Kidney (tissue), 13 donors: ENCODE measurements at regions not wholly inside any gene's neighbourhood (a gene's known extent, or its start where the extent isn't known, plus 50 kb on each side); places are given as distances from the start of the nearest gene placed in this dataset.

ENCODE experiments used
- DNase-seq, 5 donors: peaks; one replicate each; pipeline ENCODE4 v3.0.0-alpha.2; 2013 to 2020
- FAIRE-seq: peaks from 2 replicates; lab custom pipeline; 2012; peaks lifted over from hg19 to GRCh38; lab: Jason Lieb, UNC
- H3K27ac ChIP-seq, 2 donors: one replicate each; pipeline ENCODE4 v1.7.0; 2013; ENCODE audit warnings: low read depth in 2 of 2, low read length in 2 of 2, inconsistent platforms in 1 of 2
- H3K27me3 ChIP-seq: one replicate; pipeline ENCODE4 v1.7.1; 2013; ENCODE audit warnings: low read length, inconsistent platforms; ENCODE audit not compliant: control insufficient read depth, insufficient read depth
- H3K36me3 ChIP-seq, 3 donors: one replicate each; pipeline versions ENCODE4 v1.7.0 to v1.7.1; 2013; ENCODE audit warnings: low read length in 3 of 3, control low read depth in 1 of 3, inconsistent platforms in 1 of 3; ENCODE audit not compliant: insufficient read depth in 3 of 3, control insufficient read depth in 2 of 3
- H3K4me1 ChIP-seq, 3 donors: one replicate each; pipeline versions ENCODE4 v1.7.0 to v1.7.1; 2013; ENCODE audit warnings: low read length in 3 of 3, inconsistent platforms in 1 of 3, low read depth in 1 of 3; ENCODE audit not compliant: control insufficient read depth in 2 of 3, insufficient read depth in 2 of 3
- H3K4me3 ChIP-seq, 3 donors: one replicate each; pipeline versions ENCODE4 v1.7.0 to v1.8.1; 2013; ENCODE audit warnings: low read length in 3 of 3, control low read depth in 1 of 3, inconsistent platforms in 1 of 3
- H3K9ac ChIP-seq, 3 donors: one replicate each; pipeline versions ENCODE4 v1.7.0 to v1.7.1; 2013; ENCODE audit warnings: low read length in 3 of 3, control low read depth in 1 of 3, inconsistent platforms in 1 of 3
- H3K9me3 ChIP-seq, 3 donors: one replicate each; pipeline versions ENCODE4 v1.7.0 to v1.7.1; 2013; ENCODE audit warnings: low read length in 3 of 3, control low read depth in 1 of 3, inconsistent platforms in 1 of 3; ENCODE audit not compliant: control insufficient read depth in 2 of 3, insufficient read depth in 1 of 3
- intact Hi-C: fragments of 100-400 bp; cut with DNase I; formaldehyde crosslinking; loops from one replicate; pipeline ENCODE4 v1.11.1; 2022
- TF ChIP-seq, protein P1 (sequence below): IDR thresholded peaks from 3 replicates; pipeline ENCODE4 v1.5.1; 2012; ENCODE audit warnings: mild to moderate bottlenecking, moderate library complexity, borderline replicate concordance; ENCODE audit not compliant: insufficient read depth; ENCODE audit errors: extremely low read depth
- donor health status: control.
- donor health status: control.
- donor health status: control.
- donor health status: control.
- donor health status: control.
- donor health status: DM: yes; HTN: yes; CAD: no.
- donor health status: Normal renal cell carcinoma (clear cell type).

GRCh38 chr3:70507486-70507885 lies 195.0 kb upstream of the MDFIC2 start:
- TF ChIP-seq, protein P1, sequence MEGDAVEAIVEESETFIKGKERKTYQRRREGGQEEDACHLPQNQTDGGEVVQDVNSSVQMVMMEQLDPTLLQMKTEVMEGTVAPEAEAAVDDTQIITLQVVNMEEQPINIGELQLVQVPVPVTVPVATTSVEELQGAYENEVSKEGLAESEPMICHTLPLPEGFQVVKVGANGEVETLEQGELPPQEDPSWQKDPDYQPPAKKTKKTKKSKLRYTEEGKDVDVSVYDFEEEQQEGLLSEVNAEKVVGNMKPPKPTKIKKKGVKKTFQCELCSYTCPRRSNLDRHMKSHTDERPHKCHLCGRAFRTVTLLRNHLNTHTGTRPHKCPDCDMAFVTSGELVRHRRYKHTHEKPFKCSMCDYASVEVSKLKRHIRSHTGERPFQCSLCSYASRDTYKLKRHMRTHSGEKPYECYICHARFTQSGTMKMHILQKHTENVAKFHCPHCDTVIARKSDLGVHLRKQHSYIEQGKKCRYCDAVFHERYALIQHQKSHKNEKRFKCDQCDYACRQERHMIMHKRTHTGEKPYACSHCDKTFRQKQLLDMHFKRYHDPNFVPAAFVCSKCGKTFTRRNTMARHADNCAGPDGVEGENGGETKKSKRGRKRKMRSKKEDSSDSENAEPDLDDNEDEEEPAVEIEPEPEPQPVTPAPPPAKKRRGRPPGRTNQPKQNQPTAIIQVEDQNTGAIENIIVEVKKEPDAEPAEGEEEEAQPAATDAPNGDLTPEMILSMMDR = no peak
- intact Hi-C loops = no loop called here
- H3K4me3 ChIP-seq = no peak overlapping the region
- FAIRE-seq = no peak
- no peaks in the 10 kb centered on the region for H3K9me3 ChIP-seq
- no peaks in the 10 kb centered on the region for H3K27me3 ChIP-seq
- H3K36me3 ChIP-seq = no peaks in the 10 kb centered on the region
- no peaks in the 10 kb centered on the region for H3K4me1 ChIP-seq
- no peak overlapping the region for H3K9ac ChIP-seq
- no peak for DNase-seq
- no peak overlapping the region for H3K27ac ChIP-seq

GRCh38 chr3:70506775-70507174 lies 194.3 kb upstream of the MDFIC2 start:
- Histone ChIP-seq H3K36me3 (no peaks in the 10 kb centered on the region), H3K4me1 (no peaks in the 10 kb centered on the region), H3K9ac (no peak overlapping the region), H3K9me3 (no peaks in the 10 kb centered on the region), H3K27me3 (no peaks in the 10 kb centered on the region), H3K4me3 (no peak overlapping the region), H3K27ac (no peak overlapping the region)
- no peak for DNase-seq
- no peak for FAIRE-seq
- TF ChIP-seq, protein P1 = no peak
- intact Hi-C loops = no loop called here

DNA sequence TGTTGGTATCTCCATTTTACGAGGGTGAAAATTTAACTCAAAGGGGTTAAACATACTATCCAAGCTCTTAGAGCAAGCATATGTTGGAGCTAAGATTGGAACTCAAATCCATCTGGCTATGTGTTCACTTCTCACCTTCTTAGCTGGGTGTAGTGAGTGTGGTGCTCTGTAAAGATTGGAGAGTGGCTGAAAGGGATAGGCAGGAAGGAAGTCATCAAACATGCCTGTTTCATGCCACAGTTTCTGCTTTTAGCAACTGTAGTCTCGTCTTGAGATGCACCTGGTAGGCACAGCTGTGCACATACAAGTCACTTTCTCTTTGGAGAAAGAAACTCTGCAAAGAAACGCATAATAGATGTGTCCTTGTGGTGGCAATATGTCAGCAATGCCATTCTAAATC lies 189.1 kb upstream of the MDFIC2 start:
- intact Hi-C loops = no loop called here
- Histone ChIP-seq H3K27ac (no peak overlapping the region), H3K27me3 (no peaks in the 10 kb centered on the region), H3K9me3 (no peaks in the 10 kb centered on the region), H3K36me3 (no peaks in the 10 kb centered on the region), H3K4me3 (no peak overlapping the region), H3K4me1 (no peaks in the 10 kb centered on the region), H3K9ac (no peak overlapping the region)
- no peak for DNase-seq
- TF ChIP-seq, protein P1 = no peak
- no peak for FAIRE-seq

DNA sequence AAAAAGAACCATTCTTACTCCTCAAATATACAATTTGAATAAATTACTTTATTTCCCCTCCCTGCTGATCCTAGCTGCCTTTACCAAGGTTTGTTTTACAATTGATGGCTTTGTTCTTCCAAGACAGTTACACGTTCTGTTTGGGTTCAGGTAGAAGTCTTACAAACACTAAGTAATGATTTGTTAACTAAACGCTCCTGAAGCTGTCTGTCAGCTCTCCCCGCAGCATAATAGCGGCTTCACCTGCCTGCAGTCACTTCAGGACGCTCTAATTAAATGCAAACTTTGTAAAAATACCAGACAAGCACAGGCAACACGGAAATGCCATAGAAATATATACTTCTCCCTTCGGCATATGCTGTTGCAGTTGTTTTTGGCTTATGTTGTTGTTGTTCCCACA lies 176.4 kb upstream of the MDFIC2 start:
- no peak overlapping the region for H3K9ac ChIP-seq
- no peaks in the 10 kb centered on the region for H3K36me3 ChIP-seq
- intact Hi-C loops = no loop called here
- TF ChIP-seq, protein P1 = no peak
- FAIRE-seq = no peak
- H3K4me1 ChIP-seq = no peaks in the 10 kb centered on the region
- H3K27ac ChIP-seq = no peak overlapping the region
- H3K4me3 ChIP-seq = no peak overlapping the region
- DNase-seq = peak in 1 of 5 donors; percentile 2
- no peaks in the 10 kb centered on the region for H3K27me3 ChIP-seq
- no peaks in the 10 kb centered on the region for H3K9me3 ChIP-seq
